ENCODE measurements at regions not wholly inside any gene's neighbourhood (a gene's known extent, or its start where the extent isn't known, plus 50 kb on each side); places are given as distances from the start of the nearest gene placed in this dataset.

GRCh38 chr17:77421630-77421972 is 280.8 kb downstream of the SEC14L1 start:
- DNase-seq: no peak

DNA sequence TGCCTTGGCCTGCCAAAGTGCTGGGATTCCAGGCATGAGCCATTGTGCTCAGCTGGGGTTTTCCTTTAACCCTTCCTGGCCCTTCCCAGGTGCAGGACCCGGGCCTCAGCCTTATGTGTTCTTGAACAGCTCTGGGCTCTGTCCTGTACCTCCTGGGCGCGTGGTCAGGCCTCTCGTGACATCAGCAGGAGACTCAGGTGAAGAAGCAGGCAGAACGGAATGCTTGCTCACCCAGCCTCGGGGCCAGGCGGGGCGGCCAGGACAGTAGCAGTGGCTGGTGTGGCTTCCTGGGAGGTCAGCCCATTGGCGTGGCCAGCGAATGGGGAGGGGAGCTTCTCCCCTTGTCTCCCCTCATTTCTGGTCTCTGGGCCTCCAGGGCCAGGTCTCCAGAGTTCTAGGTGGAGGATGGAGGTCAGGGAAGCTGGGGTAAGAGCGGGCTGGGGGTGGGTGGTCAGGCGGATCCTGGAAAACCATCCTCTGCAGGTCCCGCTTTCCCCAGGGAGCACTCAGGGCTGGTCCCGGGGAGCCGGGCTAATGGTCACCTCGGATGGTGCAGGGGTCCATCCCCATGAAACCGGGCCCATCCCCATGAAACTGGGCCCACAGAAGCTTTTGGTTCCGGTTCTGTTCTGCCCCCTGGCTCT is 281.5 kb downstream of the SEC14L1 start:
- no peak for DNase-seq

- no peak for DNase-seq
Measured at GRCh38 chr17:77422748-77423113, 282.0 kb downstream of the SEC14L1 start.

DNA sequence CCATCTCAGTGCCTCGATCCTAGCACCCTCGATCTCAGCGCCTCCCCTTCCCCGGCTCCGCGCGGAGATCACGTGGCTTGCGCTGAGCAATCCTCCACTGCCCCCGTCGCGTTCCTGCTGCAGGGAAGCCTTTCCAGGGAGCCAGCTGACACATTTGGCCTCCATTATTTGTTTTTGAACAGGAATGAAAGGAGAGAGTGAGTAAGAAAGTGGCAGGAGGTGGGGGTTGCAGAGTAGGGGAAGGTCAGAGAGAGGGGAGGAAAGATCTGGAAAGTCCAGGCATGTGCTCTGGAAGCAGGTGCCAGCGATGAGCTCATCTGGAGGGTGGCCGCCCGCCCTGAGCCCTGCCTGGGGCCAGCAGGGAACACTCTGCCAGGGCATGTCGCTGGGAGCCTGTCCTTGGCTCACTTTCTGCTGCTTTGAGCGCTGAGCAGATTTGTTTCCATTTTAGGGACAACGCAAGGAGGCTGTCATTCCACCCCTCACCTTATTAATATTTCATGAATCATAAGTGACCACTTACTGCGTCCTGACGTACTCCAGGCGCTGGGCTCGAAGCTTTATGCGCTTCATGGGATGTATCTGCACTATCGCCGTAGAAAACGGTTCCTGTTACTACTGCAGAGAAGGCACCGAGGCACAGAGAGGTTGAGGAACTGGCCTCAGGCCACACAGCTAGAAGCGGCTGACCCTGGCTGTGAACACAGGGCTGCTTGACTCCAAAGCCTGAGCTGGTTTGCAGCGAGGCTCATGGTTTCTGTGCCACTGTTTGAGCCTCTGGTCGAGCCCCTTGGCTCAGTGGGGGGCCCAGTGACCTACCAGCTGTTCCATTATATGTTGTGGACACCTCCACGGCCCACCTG is 283.1 kb downstream of the SEC14L1 start:
- DNase-seq: no peak

DNA sequence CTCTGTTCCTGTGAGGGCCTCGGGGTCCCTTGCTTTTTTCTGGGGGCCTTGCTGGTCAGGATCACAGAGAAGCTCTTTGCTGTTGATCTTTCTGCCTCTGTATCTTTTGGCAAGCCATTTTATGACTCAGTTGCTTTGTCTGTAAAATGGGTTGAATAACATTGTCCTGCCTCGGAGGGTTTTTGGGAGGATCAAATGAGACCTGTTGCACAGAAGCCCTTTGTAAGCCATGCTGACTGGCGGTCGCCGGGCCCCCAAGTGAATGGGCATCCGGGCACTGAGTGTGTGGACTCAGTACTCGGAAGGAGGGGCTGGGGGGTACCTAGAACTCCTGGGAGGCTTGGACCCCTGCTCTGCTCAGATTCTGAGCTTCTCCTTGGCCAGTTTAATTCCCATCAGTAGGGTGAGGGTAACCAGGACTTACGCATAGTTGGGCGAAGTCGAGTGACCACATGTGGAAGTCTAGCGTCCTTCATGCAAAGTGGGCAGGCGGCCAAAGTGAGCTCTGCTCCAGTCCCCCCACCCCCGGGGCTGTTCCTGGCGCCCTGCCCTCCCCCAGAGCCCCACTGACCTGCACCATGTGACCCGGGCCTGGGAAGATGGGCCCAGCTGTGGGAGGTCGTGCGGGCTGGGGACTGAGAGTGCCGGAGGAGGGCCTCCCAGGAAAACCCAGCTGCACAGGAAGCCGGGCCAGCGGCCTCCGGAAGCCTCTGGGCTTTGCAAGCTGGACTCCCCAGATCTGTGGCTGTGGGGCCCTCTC is 284.0 kb downstream of the SEC14L1 start:
- no peak for DNase-seq

- DNase-seq: no peak
Measured at GRCh38 chr17:77425348-77425747, 284.6 kb downstream of the SEC14L1 start.

- no peak for DNase-seq
Measured at GRCh38 chr17:77425791-77426641, 285.2 kb downstream of the SEC14L1 start.

- DNase-seq: no peak
Measured at GRCh38 chr17:77426676-77427386, 286.1 kb downstream of the SEC14L1 start.

DNA sequence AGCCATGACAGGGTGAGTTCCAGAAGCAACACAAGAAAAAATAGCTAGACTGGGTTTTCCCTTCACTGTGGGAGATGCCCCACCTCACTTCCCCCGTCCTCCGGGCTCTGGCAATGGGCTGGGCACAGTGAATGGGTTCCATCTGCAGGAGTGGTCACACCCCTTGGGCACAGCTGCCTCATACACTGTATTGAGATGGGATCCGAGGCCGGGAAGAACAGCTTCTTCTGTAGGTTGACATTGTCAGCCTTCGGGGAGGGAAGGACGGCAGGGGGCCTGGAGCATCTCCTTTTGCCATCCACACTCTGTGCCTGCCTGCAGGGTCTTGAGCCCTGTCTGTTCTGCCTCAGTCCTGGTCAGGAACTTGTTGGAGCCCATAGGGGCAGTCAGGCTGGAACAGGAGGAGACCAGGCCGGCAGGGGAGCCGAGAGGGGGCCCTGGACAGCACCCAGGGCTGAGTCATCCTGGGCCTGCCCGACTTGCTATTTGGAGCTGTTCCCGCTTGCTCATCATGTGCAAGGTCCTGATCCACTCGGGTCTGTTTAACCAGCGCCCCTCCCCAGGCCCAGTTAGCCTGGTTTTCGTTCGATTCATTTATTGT is 286.7 kb downstream of the SEC14L1 start:
- DNase-seq: no peak

DNA sequence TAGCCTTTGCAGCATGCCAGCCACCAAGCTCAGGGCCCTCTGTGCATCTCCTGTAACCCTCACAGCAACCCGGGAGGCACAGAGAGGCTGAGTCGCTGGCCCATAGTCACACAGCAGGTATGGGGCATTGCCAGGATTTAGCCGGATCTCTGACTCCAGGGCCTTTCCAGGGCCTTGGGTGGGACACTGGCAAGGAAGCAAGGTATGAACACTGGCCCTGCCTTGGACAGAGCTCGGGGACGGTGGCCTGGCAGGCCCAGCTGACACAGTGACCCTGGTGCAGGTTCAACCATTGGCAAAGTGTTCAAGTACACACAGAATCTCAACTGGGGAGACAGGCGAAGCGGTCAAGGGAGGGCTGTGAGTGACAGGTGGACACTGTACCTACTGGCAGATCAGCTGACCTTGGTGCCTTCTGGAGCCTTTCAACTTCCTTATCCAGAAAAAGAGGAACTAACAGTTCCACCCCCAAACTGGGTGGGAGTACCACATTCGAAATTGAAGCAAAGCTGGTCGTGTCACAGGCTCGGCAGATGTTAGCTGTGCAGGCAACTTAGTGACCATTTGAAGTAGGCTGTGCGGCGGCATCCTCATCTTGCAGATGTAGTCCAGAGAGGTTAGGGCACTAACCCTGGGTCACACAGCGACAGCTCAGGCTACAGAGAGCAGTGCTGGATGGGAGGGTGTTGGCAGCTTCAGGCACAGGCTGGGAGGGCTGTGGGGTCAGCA is 287.4 kb downstream of the SEC14L1 start:
- DNase-seq: no peak

DNA sequence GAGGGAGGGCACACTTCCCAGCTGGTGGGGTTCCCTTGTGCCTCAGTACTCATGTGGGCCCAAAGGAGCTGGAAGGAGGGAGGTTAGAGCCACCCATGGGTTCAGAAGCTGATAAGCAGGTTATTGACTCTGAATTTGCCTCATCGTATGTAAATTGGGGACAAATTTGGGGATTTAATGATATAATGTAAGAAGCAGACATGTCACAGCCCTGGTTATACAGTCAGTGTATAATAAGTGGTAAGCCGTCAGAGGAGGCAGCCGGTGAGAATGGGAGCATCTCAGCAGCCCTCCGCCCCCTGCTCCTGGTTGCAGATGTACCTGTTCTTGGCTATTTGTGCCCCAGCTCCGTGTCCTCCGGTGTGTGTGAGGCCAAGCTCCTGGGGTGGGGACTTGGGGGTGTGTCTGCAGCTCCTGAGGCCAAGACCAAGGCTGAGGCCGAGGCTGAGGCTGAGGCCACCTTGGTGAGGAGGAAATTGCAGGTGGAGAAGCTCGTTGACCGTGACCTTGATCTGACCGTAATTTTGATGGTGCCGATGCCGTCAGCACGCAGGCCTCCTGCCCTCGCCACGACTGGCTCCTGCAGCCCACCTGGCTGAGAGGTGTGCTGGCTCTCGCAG is 288.1 kb downstream of the SEC14L1 start:
- DNase-seq: no peak

DNA sequence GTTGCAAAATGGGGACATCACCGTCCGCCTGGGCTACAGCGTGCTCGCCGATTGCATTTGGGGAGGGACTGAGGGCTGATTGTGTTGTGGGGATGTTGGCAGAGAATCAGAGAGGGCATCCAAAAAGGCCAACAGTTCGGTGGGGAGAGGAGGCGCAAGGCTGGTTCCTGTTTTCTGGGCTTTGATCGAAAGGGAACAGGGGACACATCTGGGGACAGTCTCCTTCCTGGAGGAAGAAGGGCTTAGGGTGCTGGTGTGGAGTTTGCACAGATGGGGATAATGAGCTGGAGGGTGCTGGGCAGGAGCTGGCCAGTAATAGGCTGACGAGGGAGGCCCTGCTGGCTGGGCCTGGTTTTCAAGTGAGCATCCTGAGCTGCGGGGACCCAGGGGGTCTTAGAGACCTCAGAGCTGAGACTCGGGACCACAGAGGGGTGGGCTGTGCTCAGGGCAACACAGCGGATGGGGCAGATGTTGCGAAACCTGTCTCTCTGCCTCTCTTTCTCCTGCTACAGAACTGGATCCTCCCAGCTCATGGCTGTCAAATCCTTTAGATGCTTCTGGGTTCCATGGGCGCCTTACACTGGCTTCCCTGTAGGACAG is 288.7 kb downstream of the SEC14L1 start:
- no peak for DNase-seq

GRCh38 chr17:77429969-77430752 is 289.4 kb downstream of the SEC14L1 start:
- peak; percentile 88 for DNase-seq

- no peak for DNase-seq
Measured at GRCh38 chr17:77432034-77432661, 291.4 kb downstream of the SEC14L1 start.

DNA sequence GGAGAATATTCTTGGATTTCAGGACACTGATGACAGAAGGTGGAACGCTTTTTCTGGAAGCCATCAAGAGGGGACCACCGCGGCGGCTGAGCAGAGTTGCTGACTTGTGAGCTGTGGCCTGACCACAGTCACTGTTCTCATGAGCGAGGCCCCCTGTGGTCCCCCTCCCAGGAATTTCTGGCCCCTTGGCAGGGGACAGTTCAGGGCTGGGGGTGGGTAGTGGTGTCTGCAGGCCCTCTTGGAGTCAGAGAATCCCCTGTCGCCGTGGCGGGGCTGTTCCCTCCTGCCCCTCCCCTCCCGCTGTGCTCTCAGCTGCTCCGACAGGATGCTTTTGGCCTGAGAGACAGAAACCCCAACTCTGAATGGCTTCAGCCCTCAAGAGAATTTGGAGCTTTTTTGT is 292.0 kb downstream of the SEC14L1 start:
- DNase-seq: no peak

DNA sequence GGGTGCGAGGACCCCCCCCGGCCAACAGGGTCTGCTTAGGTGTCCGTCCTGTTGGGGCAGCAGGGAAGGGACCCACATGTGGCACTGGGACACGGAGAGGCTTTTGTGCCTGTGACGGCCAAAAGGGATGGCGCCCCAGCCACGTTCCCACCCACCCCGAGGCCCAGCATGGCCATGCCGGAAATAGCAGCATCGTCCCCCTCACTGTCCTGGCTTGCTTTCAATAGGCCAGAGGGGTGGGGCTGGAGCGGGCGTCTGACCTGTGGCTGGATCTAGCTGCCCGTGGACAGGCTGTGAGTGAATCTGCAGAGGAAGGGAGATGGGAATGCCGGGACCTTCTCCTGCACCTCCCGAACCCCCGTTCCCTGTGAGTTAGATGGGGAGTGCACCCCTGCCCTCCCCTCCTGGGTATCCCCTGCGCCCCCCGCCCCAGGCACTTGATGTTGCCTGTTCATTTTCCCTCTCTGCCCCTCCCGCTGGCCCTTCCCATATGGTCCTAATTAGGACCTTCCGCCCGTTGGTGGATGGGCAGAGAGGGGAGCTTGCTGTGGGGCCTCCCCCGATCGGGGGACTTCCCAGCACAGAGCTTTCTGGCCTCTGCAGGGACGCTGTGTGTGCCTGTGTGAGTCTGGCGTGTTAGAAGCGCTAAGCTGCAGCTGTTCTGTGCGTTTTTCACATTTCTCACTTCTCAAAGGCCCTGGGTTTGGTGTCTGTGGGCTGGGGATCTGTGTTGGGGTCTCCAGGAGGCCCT is 292.8 kb downstream of the SEC14L1 start:
- DNase-seq: no peak

GRCh38 chr17:77434136-77435114 is 293.7 kb downstream of the SEC14L1 start:
- DNase-seq: no peak

All from activated CD4-positive, alpha-beta T cell treated with anti-CD3 and anti-CD28 coated beads, Interleukin-2, Interleukin-6, amounts not matched to agents 100 ng/mL and 50 ng/mL, durations not matched to agents 16 hours and 8 hours (primary cell).